ENCODE measurements at regions not wholly inside any gene's neighbourhood (a gene's known extent, or its start where the extent isn't known, plus 50 kb on each side); places are given as distances from the start of the nearest gene placed in this dataset.

DNA sequence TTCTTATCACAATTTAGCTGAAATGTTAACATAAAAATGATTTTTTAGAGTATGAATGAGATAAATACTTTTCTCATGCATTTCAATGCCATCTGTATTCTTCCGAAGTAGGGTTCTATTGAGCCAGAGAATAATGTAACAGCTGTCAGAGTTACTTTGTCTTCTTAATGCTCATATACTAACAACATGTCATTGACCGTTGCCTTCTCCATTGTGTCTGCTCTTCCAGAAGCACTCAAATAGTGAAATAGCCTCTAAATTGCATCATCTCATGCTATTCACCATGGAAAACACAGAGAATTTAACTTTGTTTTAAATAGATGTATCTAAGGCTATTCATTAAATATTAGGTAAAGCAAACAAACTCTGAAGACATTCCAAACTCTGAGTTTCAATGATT, 1875.9 kb upstream of the CDH9 start:
- Histone ChIP-seq H3K79me2 (ENCODE audit: insufficient read depth) (no peaks in the 10 kb centered on the region), H2AFZ (ENCODE audit: low read depth) (no peak overlapping the region), H3K9me2 (no peaks in the 10 kb centered on the region), H3K9me3 (no peaks in the 10 kb centered on the region), H3K9ac (no peak overlapping the region), H3F3A (replicated peaks; ENCODE audit: insufficient read depth) (no peaks in the 10 kb centered on the region), H3K27ac (ENCODE audit: low read depth in 2 of 2, low read length in 1 of 2) (no peak overlapping the region), H3K4me3 (ENCODE audit: low read depth in 2 of 2, low read length in 1 of 2) (no peak overlapping the region), H3K27me3 (ENCODE audit: insufficient read depth) (no peaks in the 10 kb centered on the region), H3K4me1 (ENCODE audit: control insufficient read depth in 1 of 2, insufficient read depth in 2 of 2, low read depth in 1 of 2, low read length in 1 of 2) (no peaks in the 10 kb centered on the region), H3K36me3 (replicated peaks in 1 of 2; ENCODE audit: control insufficient read depth in 1 of 2, insufficient read depth in 2 of 2, low read length in 1 of 2) (no peaks in the 10 kb centered on the region), H3K4me2 (no peak overlapping the region), H4K20me1 (ENCODE audit: insufficient read depth) (no peaks in the 10 kb centered on the region)
- TF ChIP-seq, protein P1, sequence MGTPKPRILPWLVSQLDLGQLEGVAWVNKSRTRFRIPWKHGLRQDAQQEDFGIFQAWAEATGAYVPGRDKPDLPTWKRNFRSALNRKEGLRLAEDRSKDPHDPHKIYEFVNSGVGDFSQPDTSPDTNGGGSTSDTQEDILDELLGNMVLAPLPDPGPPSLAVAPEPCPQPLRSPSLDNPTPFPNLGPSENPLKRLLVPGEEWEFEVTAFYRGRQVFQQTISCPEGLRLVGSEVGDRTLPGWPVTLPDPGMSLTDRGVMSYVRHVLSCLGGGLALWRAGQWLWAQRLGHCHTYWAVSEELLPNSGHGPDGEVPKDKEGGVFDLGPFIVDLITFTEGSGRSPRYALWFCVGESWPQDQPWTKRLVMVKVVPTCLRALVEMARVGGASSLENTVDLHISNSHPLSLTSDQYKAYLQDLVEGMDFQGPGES (IDR thresholded peaks at IDR 0.05; ENCODE audit: low read depth, low read length), result no peak
- TF ChIP-seq, protein P2, sequence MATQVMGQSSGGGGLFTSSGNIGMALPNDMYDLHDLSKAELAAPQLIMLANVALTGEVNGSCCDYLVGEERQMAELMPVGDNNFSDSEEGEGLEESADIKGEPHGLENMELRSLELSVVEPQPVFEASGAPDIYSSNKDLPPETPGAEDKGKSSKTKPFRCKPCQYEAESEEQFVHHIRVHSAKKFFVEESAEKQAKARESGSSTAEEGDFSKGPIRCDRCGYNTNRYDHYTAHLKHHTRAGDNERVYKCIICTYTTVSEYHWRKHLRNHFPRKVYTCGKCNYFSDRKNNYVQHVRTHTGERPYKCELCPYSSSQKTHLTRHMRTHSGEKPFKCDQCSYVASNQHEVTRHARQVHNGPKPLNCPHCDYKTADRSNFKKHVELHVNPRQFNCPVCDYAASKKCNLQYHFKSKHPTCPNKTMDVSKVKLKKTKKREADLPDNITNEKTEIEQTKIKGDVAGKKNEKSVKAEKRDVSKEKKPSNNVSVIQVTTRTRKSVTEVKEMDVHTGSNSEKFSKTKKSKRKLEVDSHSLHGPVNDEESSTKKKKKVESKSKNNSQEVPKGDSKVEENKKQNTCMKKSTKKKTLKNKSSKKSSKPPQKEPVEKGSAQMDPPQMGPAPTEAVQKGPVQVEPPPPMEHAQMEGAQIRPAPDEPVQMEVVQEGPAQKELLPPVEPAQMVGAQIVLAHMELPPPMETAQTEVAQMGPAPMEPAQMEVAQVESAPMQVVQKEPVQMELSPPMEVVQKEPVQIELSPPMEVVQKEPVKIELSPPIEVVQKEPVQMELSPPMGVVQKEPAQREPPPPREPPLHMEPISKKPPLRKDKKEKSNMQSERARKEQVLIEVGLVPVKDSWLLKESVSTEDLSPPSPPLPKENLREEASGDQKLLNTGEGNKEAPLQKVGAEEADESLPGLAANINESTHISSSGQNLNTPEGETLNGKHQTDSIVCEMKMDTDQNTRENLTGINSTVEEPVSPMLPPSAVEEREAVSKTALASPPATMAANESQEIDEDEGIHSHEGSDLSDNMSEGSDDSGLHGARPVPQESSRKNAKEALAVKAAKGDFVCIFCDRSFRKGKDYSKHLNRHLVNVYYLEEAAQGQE (IDR thresholded peaks at IDR 0.05; ENCODE audit: low read depth, low read length), result no peak
- TF ChIP-seq RCOR1 (IDR thresholded peaks at IDR 0.05; ENCODE audit: low read length) (no peak), POLR2AphosphoS5 (IDR thresholded peaks at IDR 0.05; ENCODE audit: low read depth, low read length) (no peak), GABPA (IDR thresholded peaks at IDR 0.05; ENCODE audit: low read depth) (no peak)
- TF ChIP-seq, protein P3, sequence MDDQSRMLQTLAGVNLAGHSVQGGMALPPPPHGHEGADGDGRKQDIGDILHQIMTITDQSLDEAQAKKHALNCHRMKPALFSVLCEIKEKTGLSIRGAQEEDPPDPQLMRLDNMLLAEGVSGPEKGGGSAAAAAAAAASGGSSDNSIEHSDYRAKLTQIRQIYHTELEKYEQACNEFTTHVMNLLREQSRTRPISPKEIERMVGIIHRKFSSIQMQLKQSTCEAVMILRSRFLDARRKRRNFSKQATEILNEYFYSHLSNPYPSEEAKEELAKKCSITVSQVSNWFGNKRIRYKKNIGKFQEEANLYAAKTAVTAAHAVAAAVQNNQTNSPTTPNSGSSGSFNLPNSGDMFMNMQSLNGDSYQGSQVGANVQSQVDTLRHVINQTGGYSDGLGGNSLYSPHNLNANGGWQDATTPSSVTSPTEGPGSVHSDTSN (IDR thresholded peaks at IDR 0.05), result no peak
- no peak for DNase-seq
- WGBS (ENCODE audit: low lambda C conversion rate), result 6% methylated on average over 2 of the region's 2 CpGs
- CTCF ChIA-PET, result no interaction called here
- POLR2A ChIA-PET, result no interaction called here

DNA sequence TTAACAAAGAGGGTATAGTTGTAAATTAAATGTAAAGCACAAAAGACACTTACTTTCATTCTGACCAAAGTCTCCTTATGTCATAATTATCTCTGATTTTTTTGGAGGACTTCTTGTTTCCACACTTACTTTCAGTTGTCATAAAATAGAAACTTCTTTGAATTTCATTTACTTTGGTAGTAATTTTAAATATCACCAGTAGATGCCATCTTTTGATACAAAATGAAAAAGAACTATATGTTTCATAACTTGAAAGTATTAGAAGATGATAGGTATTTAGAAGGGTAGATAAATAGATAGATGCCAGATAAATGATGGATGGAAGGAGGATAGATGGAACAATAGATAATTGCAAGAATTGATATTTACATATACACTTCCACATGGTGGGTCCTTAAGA, 1865.3 kb upstream of the CDH9 start:
- DNase-seq, result no peak
- Histone ChIP-seq H3K4me2 (no peak overlapping the region), H3K27me3 (ENCODE audit: insufficient read depth) (no peaks in the 10 kb centered on the region), H3K9me2 (no peaks in the 10 kb centered on the region), H3K4me3 (ENCODE audit: low read depth in 2 of 2, low read length in 1 of 2) (no peak overlapping the region), H2AFZ (ENCODE audit: low read depth) (no peak overlapping the region), H3K9ac (no peak overlapping the region), H3K27ac (ENCODE audit: low read depth in 2 of 2, low read length in 1 of 2) (no peak overlapping the region), H3K9me3 (no peaks in the 10 kb centered on the region; the same call in 1 of the 2 replicates), H3K4me1 (ENCODE audit: control insufficient read depth in 1 of 2, insufficient read depth in 2 of 2, low read depth in 1 of 2, low read length in 1 of 2) (no peaks in the 10 kb centered on the region), H3K79me2 (ENCODE audit: insufficient read depth) (no peaks in the 10 kb centered on the region), H3F3A (replicated peaks; ENCODE audit: insufficient read depth) (no peaks in the 10 kb centered on the region), H4K20me1 (ENCODE audit: insufficient read depth) (no peaks in the 10 kb centered on the region), H3K36me3 (replicated peaks in 1 of 2; ENCODE audit: control insufficient read depth in 1 of 2, insufficient read depth in 2 of 2, low read length in 1 of 2) (no peaks in the 10 kb centered on the region)
- POLR2A ChIA-PET, result no interaction called here
- CTCF ChIA-PET, result no interaction called here
- TF ChIP-seq NRF1 (IDR thresholded peaks at IDR 0.05; ENCODE audit: low read depth, low read length), result no peak
- TF ChIP-seq, protein P4, sequence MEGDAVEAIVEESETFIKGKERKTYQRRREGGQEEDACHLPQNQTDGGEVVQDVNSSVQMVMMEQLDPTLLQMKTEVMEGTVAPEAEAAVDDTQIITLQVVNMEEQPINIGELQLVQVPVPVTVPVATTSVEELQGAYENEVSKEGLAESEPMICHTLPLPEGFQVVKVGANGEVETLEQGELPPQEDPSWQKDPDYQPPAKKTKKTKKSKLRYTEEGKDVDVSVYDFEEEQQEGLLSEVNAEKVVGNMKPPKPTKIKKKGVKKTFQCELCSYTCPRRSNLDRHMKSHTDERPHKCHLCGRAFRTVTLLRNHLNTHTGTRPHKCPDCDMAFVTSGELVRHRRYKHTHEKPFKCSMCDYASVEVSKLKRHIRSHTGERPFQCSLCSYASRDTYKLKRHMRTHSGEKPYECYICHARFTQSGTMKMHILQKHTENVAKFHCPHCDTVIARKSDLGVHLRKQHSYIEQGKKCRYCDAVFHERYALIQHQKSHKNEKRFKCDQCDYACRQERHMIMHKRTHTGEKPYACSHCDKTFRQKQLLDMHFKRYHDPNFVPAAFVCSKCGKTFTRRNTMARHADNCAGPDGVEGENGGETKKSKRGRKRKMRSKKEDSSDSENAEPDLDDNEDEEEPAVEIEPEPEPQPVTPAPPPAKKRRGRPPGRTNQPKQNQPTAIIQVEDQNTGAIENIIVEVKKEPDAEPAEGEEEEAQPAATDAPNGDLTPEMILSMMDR (IDR thresholded peaks at IDR 0.05), result peak; percentile 25; the same call in 1 of the 2 replicates

All from SK-N-SH (cell line).